Erythroblast (primary cell): ENCODE measurements at regions not wholly inside any gene's neighbourhood (a gene's known extent, or its start where the extent isn't known, plus 50 kb on each side); places are given as distances from the start of the nearest gene placed in this dataset.

Source experiments
- GATA1 ChIP-seq: IDR thresholded peaks from 2 replicates; pipeline ENCODE4 v1.6.1; 2011; ENCODE audit warnings: low read depth, mild to moderate bottlenecking, control low read depth, low read length, moderate library complexity
- POLR2A ChIP-seq: IDR thresholded peaks from 2 replicates; pipeline ENCODE4 v1.6.1; 2011; ENCODE audit warnings: mild to moderate bottlenecking, low read length

- no peak for TF ChIP-seq POLR2A
- no peak for TF ChIP-seq GATA1
Observed at GRCh38 chr6:91142154-91142553, 555.3 kb upstream of the MAP3K7 start.
